Kidney (tissue), 13 donors: ENCODE measurements at regions not wholly inside any gene's neighbourhood (a gene's known extent, or its start where the extent isn't known, plus 50 kb on each side); places are given as distances from the start of the nearest gene placed in this dataset.

Experiments
- DNase-seq, 5 donors: peaks; one replicate each; pipeline ENCODE4 v3.0.0-alpha.2; 2013 to 2020
- FAIRE-seq: peaks from 2 replicates; lab custom pipeline; 2012; peaks lifted over from hg19 to GRCh38; lab: Jason Lieb, UNC
- H3K27ac ChIP-seq, 2 donors: one replicate each; pipeline ENCODE4 v1.7.0; 2013; ENCODE audit warnings: low read depth in 2 of 2, low read length in 2 of 2, inconsistent platforms in 1 of 2
- H3K27me3 ChIP-seq: one replicate; pipeline ENCODE4 v1.7.1; 2013; ENCODE audit warnings: low read length, inconsistent platforms; ENCODE audit not compliant: control insufficient read depth, insufficient read depth
- H3K36me3 ChIP-seq, 3 donors: one replicate each; pipeline versions ENCODE4 v1.7.0 to v1.7.1; 2013; ENCODE audit warnings: low read length in 3 of 3, control low read depth in 1 of 3, inconsistent platforms in 1 of 3; ENCODE audit not compliant: insufficient read depth in 3 of 3, control insufficient read depth in 2 of 3
- H3K4me1 ChIP-seq, 3 donors: one replicate each; pipeline versions ENCODE4 v1.7.0 to v1.7.1; 2013; ENCODE audit warnings: low read length in 3 of 3, inconsistent platforms in 1 of 3, low read depth in 1 of 3; ENCODE audit not compliant: control insufficient read depth in 2 of 3, insufficient read depth in 2 of 3
- H3K4me3 ChIP-seq, 3 donors: one replicate each; pipeline versions ENCODE4 v1.7.0 to v1.8.1; 2013; ENCODE audit warnings: low read length in 3 of 3, control low read depth in 1 of 3, inconsistent platforms in 1 of 3
- H3K9ac ChIP-seq, 3 donors: one replicate each; pipeline versions ENCODE4 v1.7.0 to v1.7.1; 2013; ENCODE audit warnings: low read length in 3 of 3, control low read depth in 1 of 3, inconsistent platforms in 1 of 3
- H3K9me3 ChIP-seq, 3 donors: one replicate each; pipeline versions ENCODE4 v1.7.0 to v1.7.1; 2013; ENCODE audit warnings: low read length in 3 of 3, control low read depth in 1 of 3, inconsistent platforms in 1 of 3; ENCODE audit not compliant: control insufficient read depth in 2 of 3, insufficient read depth in 1 of 3
- intact Hi-C: fragments of 100-400 bp; cut with DNase I; formaldehyde crosslinking; loops from one replicate; pipeline ENCODE4 v1.11.1; 2022
- TF ChIP-seq, protein P1 (sequence below): IDR thresholded peaks from 3 replicates; pipeline ENCODE4 v1.5.1; 2012; ENCODE audit warnings: mild to moderate bottlenecking, moderate library complexity, borderline replicate concordance; ENCODE audit not compliant: insufficient read depth; ENCODE audit errors: extremely low read depth
- donor health status: control.
- donor health status: control.
- donor health status: control.
- donor health status: control.
- donor health status: control.
- donor health status: DM: yes; HTN: yes; CAD: no.
- donor health status: Normal renal cell carcinoma (clear cell type).

- H3K9me3 ChIP-seq, result no peaks in the 10 kb centered on the region
- H3K4me1 ChIP-seq, result peaks cover 0 to 2% (median 0%) of the 10 kb centered on the region in 3 donors
- no peaks in the 10 kb centered on the region for H3K27me3 ChIP-seq
- DNase-seq (peak in 2 of 5 donors; percentile 62 to 63), FAIRE-seq (no peak)
- no peak overlapping the region for H3K9ac ChIP-seq
- H3K36me3 ChIP-seq, result no peaks in the 10 kb centered on the region
- intact Hi-C loops, result no loop called here
- TF ChIP-seq, protein P1, sequence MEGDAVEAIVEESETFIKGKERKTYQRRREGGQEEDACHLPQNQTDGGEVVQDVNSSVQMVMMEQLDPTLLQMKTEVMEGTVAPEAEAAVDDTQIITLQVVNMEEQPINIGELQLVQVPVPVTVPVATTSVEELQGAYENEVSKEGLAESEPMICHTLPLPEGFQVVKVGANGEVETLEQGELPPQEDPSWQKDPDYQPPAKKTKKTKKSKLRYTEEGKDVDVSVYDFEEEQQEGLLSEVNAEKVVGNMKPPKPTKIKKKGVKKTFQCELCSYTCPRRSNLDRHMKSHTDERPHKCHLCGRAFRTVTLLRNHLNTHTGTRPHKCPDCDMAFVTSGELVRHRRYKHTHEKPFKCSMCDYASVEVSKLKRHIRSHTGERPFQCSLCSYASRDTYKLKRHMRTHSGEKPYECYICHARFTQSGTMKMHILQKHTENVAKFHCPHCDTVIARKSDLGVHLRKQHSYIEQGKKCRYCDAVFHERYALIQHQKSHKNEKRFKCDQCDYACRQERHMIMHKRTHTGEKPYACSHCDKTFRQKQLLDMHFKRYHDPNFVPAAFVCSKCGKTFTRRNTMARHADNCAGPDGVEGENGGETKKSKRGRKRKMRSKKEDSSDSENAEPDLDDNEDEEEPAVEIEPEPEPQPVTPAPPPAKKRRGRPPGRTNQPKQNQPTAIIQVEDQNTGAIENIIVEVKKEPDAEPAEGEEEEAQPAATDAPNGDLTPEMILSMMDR, result no peak
- no peak overlapping the region for H3K27ac ChIP-seq
- H3K4me3 ChIP-seq, result no peak overlapping the region
Observed at GRCh38 chr7:33754933-33755928, 150.1 kb upstream of the BMPER start.

GRCh38 chr7:33757050-33757449, 148.3 kb upstream of the BMPER start:
- no peaks in the 10 kb centered on the region for H3K27me3 ChIP-seq
- DNase-seq (peak in 1 of 5 donors; percentile 16), FAIRE-seq (no peak)
- TF ChIP-seq, protein P1, result no peak
- no peak overlapping the region for H3K4me3 ChIP-seq
- H3K9me3 ChIP-seq, result no peaks in the 10 kb centered on the region
- peaks cover 0 to 2% (median 0%) of the 10 kb centered on the region in 3 donors for H3K4me1 ChIP-seq
- H3K27ac ChIP-seq, result no peak overlapping the region
- no peak overlapping the region for H3K9ac ChIP-seq
- no peaks in the 10 kb centered on the region for H3K36me3 ChIP-seq
- intact Hi-C loops, result no loop called here

GRCh38 chr7:33757563-33758165, 147.7 kb upstream of the BMPER start:
- no peaks in the 10 kb centered on the region for H3K27me3 ChIP-seq
- TF ChIP-seq, protein P1, result peak; percentile 11
- no peak overlapping the region for H3K9ac ChIP-seq
- H3K36me3 ChIP-seq, result no peaks in the 10 kb centered on the region
- DNase-seq, result peak in 2 of 5 donors; percentile 60 to 67
- H3K27ac ChIP-seq, result no peak overlapping the region
- H3K4me1 ChIP-seq, result peaks cover 0 to 2% (median 0%) of the 10 kb centered on the region in 3 donors
- intact Hi-C loops, result no loop called here
- no peaks in the 10 kb centered on the region for H3K9me3 ChIP-seq
- H3K4me3 ChIP-seq, result no peak overlapping the region
- peak; percentile 64 for FAIRE-seq
